ENCODE measurements at regions not wholly inside any gene's neighbourhood (a gene's known extent, or its start where the extent isn't known, plus 50 kb on each side); places are given as distances from the start of the nearest gene placed in this dataset.

- DNase-seq (ENCODE audit: unreplicated experiment) = no peak
- Mint-ChIP-seq H3K27ac (ENCODE audit: low read depth, unreplicated experiment) (no peak overlapping the region), H3K4me3 (ENCODE audit: unreplicated experiment) (no peak overlapping the region), H3K9me3 (ENCODE audit: unreplicated experiment) (no peaks in the 10 kb centered on the region), H3K4me1 (ENCODE audit: insufficient read depth, unreplicated experiment) (no peaks in the 10 kb centered on the region), H3K36me3 (ENCODE audit: insufficient read depth, unreplicated experiment) (no peaks in the 10 kb centered on the region), H3K27me3 (ENCODE audit: insufficient read depth, unreplicated experiment) (no peaks in the 10 kb centered on the region)
- no TSS peak for BruUV-seq (replicated peaks)
- ChIA-PET CTCF (no interaction called here), POLR2A (no interaction called here)
- intact Hi-C loops (cut with micrococcal nuclease) = no loop called here
- no peak for TF ChIP-seq CTCF (IDR thresholded peaks at IDR 0.05; ENCODE audit: unreplicated experiment)
Measured at GRCh38 chr3:150169330-150169940, 198.7 kb upstream of the PFN2 start.

- TF ChIP-seq CTCF (IDR thresholded peaks at IDR 0.05; ENCODE audit: unreplicated experiment) = no peak
- Mint-ChIP-seq H3K4me1 (ENCODE audit: insufficient read depth, unreplicated experiment) (no peaks in the 10 kb centered on the region), H3K27ac (ENCODE audit: low read depth, unreplicated experiment) (no peak overlapping the region), H3K4me3 (ENCODE audit: unreplicated experiment) (no peak overlapping the region), H3K27me3 (ENCODE audit: insufficient read depth, unreplicated experiment) (no peaks in the 10 kb centered on the region), H3K36me3 (ENCODE audit: insufficient read depth, unreplicated experiment) (no peaks in the 10 kb centered on the region), H3K9me3 (ENCODE audit: unreplicated experiment) (no peaks in the 10 kb centered on the region)
- no TSS peak for BruUV-seq (replicated peaks)
- DNase-seq (ENCODE audit: unreplicated experiment) = no peak
- ChIA-PET POLR2A (no interaction called here), CTCF (interaction anchor here (0.6 to 1.0 kb wide), 3 partner anchors 15 to 397 kb away, joined by 3 read pairs; no protein-coding TSS in a partner anchor)
- intact Hi-C loops (cut with micrococcal nuclease) = no loop called here
Measured at GRCh38 chr3:150168698-150169097, 198.0 kb upstream of the PFN2 start.

GRCh38 chr3:150165396-150166094 lies 194.8 kb upstream of the PFN2 start:
- Mint-ChIP-seq H3K4me3 (ENCODE audit: unreplicated experiment) (no peak overlapping the region), H3K4me1 (ENCODE audit: insufficient read depth, unreplicated experiment) (no peaks in the 10 kb centered on the region), H3K36me3 (ENCODE audit: insufficient read depth, unreplicated experiment) (no peaks in the 10 kb centered on the region), H3K9me3 (ENCODE audit: unreplicated experiment) (no peaks in the 10 kb centered on the region), H3K27ac (ENCODE audit: low read depth, unreplicated experiment) (no peak overlapping the region), H3K27me3 (ENCODE audit: insufficient read depth, unreplicated experiment) (no peaks in the 10 kb centered on the region)
- TF ChIP-seq CTCF (IDR thresholded peaks at IDR 0.05; ENCODE audit: unreplicated experiment) = no peak
- CTCF ChIA-PET = no interaction called here
- BruUV-seq (replicated peaks) = no TSS peak
- intact Hi-C loops (cut with micrococcal nuclease) = no loop called here
- DNase-seq (ENCODE audit: unreplicated experiment) = no peak
- POLR2A ChIA-PET = interaction anchor here (0.7 kb wide), 1 partner anchor 100 kb away, joined by 4 read pairs; no protein-coding TSS in a partner anchor

- Mint-ChIP-seq H3K36me3 (ENCODE audit: insufficient read depth, unreplicated experiment) (no peaks in the 10 kb centered on the region), H3K9me3 (ENCODE audit: unreplicated experiment) (no peaks in the 10 kb centered on the region), H3K27ac (ENCODE audit: low read depth, unreplicated experiment) (no peak overlapping the region), H3K4me1 (ENCODE audit: insufficient read depth, unreplicated experiment) (peaks cover 6% of the 10 kb centered on the region), H3K4me3 (ENCODE audit: unreplicated experiment) (no peak overlapping the region), H3K27me3 (ENCODE audit: insufficient read depth, unreplicated experiment) (no peaks in the 10 kb centered on the region)
- intact Hi-C loops (cut with micrococcal nuclease) = no loop called here
- BruUV-seq (replicated peaks) = no TSS peak
- POLR2A ChIA-PET = no interaction called here
- no peak for DNase-seq (ENCODE audit: unreplicated experiment)
- no peak for TF ChIP-seq CTCF (IDR thresholded peaks at IDR 0.05; ENCODE audit: unreplicated experiment)
- CTCF ChIA-PET = interaction anchor here (0.7 to 0.8 kb wide), 2 partner anchors 60 to 406 kb away, joined by 3 read pairs; no protein-coding TSS in a partner anchor
Measured at GRCh38 chr3:150161011-150161410, 190.3 kb upstream of the PFN2 start.
